H1 (cell line): ENCODE measurements at regions not wholly inside any gene's neighbourhood (a gene's known extent, or its start where the extent isn't known, plus 50 kb on each side); places are given as distances from the start of the nearest gene placed in this dataset.

ENCODE experiments used
- CTCF ChIA-PET: fragments of 300-600 bp; sonication (Branson Sonifier 250); formaldehyde crosslinking; loops from one replicate; lab custom pipeline; 2021; ENCODE audit not compliant: partially characterized antibody; lab: Charles Lee
- POLR2A ChIA-PET: fragments of 300-600 bp; sonication (Branson Sonifier 250); formaldehyde crosslinking; loops from one replicate; lab custom pipeline; 2021; ENCODE audit warnings: inconsistent platforms; ENCODE audit not compliant: partially characterized antibody; lab: Charles Lee
- DNase-seq, 2 experiments: peaks; one replicate each; pipeline versions ENCODE4 v3.0.0 to v3.0.0-alpha.2; 2010 to 2022; ENCODE audit warnings: low spot score in 2 of 2, low read depth in 1 of 2, mixed read lengths in 1 of 2
- FAIRE-seq: peaks from 2 replicates; lab custom pipeline; 2011; peaks lifted over from hg19 to GRCh38; lab: Jason Lieb, UNC
- H2AFZ ChIP-seq: 2 replicates; pipeline ENCODE4 v1.8.1; 2012; ENCODE audit warnings: low read length, inconsistent platforms
- H2AK5ac ChIP-seq: 2 replicates; pipeline ENCODE4 v1.6.1; 2013; ENCODE audit warnings: low read depth, low read length
- H2BK120ac ChIP-seq: replicated peaks from 2 replicates; pipeline ENCODE3; 2013; ENCODE audit warnings: low read depth, low read length, inconsistent platforms
- H2BK12ac ChIP-seq: 2 replicates; pipeline ENCODE4 v1.6.1; 2013; ENCODE audit warnings: low read depth, low read length
- H2BK15ac ChIP-seq: 2 replicates; pipeline ENCODE4 v1.6.1; 2013; ENCODE audit warnings: low read length
- H2BK20ac ChIP-seq: 2 replicates; pipeline ENCODE4 v1.6.1; 2013; ENCODE audit warnings: low read length
- H2BK5ac ChIP-seq: 2 replicates; pipeline ENCODE4 v1.6.1; 2013; ENCODE audit warnings: low read depth, low read length
- H3K14ac ChIP-seq: 2 replicates; pipeline ENCODE4 v1.6.1; 2013; ENCODE audit warnings: inconsistent platforms; ENCODE audit not compliant: insufficient read length
- H3K18ac ChIP-seq: 2 replicates; pipeline ENCODE4 v1.6.1; 2013; ENCODE audit warnings: low read length; ENCODE audit errors: extremely low read depth
- H3K23ac ChIP-seq: 2 replicates; pipeline ENCODE4 v1.6.1; 2013; ENCODE audit warnings: inconsistent platforms; ENCODE audit not compliant: insufficient read length
- H3K23me2 ChIP-seq: 2 replicates; pipeline ENCODE4 v1.6.1; 2013; ENCODE audit warnings: low read depth, low read length
- H3K27ac ChIP-seq: 2 replicates; pipeline ENCODE4 v1.6.1; 2011; ENCODE audit warnings: low read depth, low read length, inconsistent platforms
- H3K27me3 ChIP-seq, 4 experiments: replicated peaks in 1 of 4; 1 replicate in 1 of 4; 2 replicates in 3 of 4; pipeline versions ENCODE4 v1.6.1 to v1.8.1; 2011 to 2013; ENCODE audit warnings: low read length in 3 of 4, mild to moderate bottlenecking in 3 of 4, inconsistent platforms in 2 of 4, mixed read lengths in 2 of 4, moderate library complexity in 1 of 4; ENCODE audit not compliant: control insufficient read depth in 3 of 4, insufficient read depth in 3 of 4; ENCODE audit errors: extremely low read depth in 1 of 4
- H3K36me3 ChIP-seq, 4 experiments: 2 replicates each; pipeline versions ENCODE4 v1.6.1 to v1.8.1; 2011 to 2013; ENCODE audit warnings: mild to moderate bottlenecking in 4 of 4, low read length in 3 of 4, moderate library complexity in 2 of 4, control low read depth in 1 of 4, inconsistent platforms in 1 of 4; ENCODE audit not compliant: insufficient read depth in 4 of 4, control insufficient read depth in 2 of 4
- H3K4ac ChIP-seq: replicated peaks from 2 replicates; pipeline ENCODE3; 2013; ENCODE audit warnings: low read length, low read depth, mixed read lengths, inconsistent platforms; ENCODE audit not compliant: insufficient read length
- H3K4me1 ChIP-seq, 4 experiments: replicated peaks in 1 of 4; 1 replicate in 1 of 4; 2 replicates in 3 of 4; pipeline versions ENCODE4 v1.6.1 to v1.8.1; 2011 to 2013; ENCODE audit warnings: low read length in 3 of 4, inconsistent platforms in 2 of 4, mixed read lengths in 1 of 4; ENCODE audit not compliant: insufficient read depth in 4 of 4, control insufficient read depth in 3 of 4
- H3K4me2 ChIP-seq, 2 experiments: 2 replicates each; pipeline versions ENCODE4 v1.6.1 to v1.8.1; 2011 to 2013; ENCODE audit warnings: low read depth in 2 of 2, low read length in 2 of 2, control low read depth in 1 of 2, inconsistent platforms in 1 of 2, mild to moderate bottlenecking in 1 of 2; ENCODE audit not compliant: insufficient read depth in 1 of 2
- H3K4me3 ChIP-seq, 4 experiments: fragments of 200-600, 300-600 bp in 1 of 4; sonication (generic), shearing (Covaris generic), sonication (Bioruptor Twin) in 1 of 4; 2 replicates each; pipeline versions ENCODE4 v1.5.1 to v1.8.1; 2011 to 2016; ENCODE audit warnings: low read length in 4 of 4, low read depth in 3 of 4, control low read depth in 2 of 4, inconsistent platforms in 2 of 4, mild to moderate bottlenecking in 2 of 4, mixed read lengths in 1 of 4, moderate library complexity in 1 of 4; ENCODE audit not compliant: insufficient read depth in 2 of 4; ENCODE audit errors: extremely low read depth in 1 of 4
- H3K56ac ChIP-seq: replicated peaks from 2 replicates; pipeline ENCODE3; 2013; ENCODE audit warnings: low read depth, mild to moderate bottlenecking, mixed read lengths, low read length, inconsistent platforms; ENCODE audit not compliant: insufficient read length
- H3K79me1 ChIP-seq: 2 replicates; pipeline ENCODE4 v1.6.1; 2013; ENCODE audit warnings: low read depth, low read length, control low read depth
- H3K79me2 ChIP-seq, 2 experiments: 2 replicates each; pipeline versions ENCODE4 v1.6.1 to v1.8.1; 2012 to 2013; ENCODE audit warnings: low read length in 2 of 2, mild to moderate bottlenecking in 2 of 2, inconsistent platforms in 1 of 2; ENCODE audit not compliant: insufficient read depth in 2 of 2, control insufficient read depth in 1 of 2
- H3K9ac ChIP-seq, 4 experiments: replicated peaks in 1 of 4; 1 replicate in 1 of 4; 2 replicates in 3 of 4; pipeline versions ENCODE4 v1.6.1 to v1.8.1; 2011 to 2013; ENCODE audit warnings: low read depth in 3 of 4, low read length in 3 of 4, control low read depth in 2 of 4, mild to moderate bottlenecking in 2 of 4, moderate library complexity in 2 of 4, inconsistent platforms in 1 of 4; ENCODE audit errors: extremely low read depth in 1 of 4
- H3K9me3 ChIP-seq, 2 experiments: 2 replicates each; pipeline versions ENCODE4 v1.6.1 to v1.8.1; 2012 to 2013; ENCODE audit warnings: mild to moderate bottlenecking in 2 of 2, moderate library complexity in 2 of 2, control low read depth in 1 of 2, inconsistent platforms in 1 of 2, low read depth in 1 of 2, low read length in 1 of 2, mixed read lengths in 1 of 2; ENCODE audit not compliant: insufficient read depth in 2 of 2
- H4K20me1 ChIP-seq, 2 experiments: replicated peaks in 1 of 2; 2 replicates each; pipeline versions ENCODE3 to v1.8.1; 2011 to 2013; ENCODE audit warnings: inconsistent platforms in 2 of 2, low read length in 2 of 2, mild to moderate bottlenecking in 1 of 2; ENCODE audit not compliant: insufficient read depth in 2 of 2, control insufficient read depth in 1 of 2
- H4K5ac ChIP-seq: 2 replicates; pipeline ENCODE4 v1.6.1; 2013; ENCODE audit warnings: low read length, low read depth, mixed read lengths, inconsistent platforms; ENCODE audit not compliant: insufficient read length
- H4K8ac ChIP-seq: 2 replicates; pipeline ENCODE4 v1.8.0; 2013; ENCODE audit warnings: mild to moderate bottlenecking, moderate library complexity, low read length, inconsistent platforms; ENCODE audit not compliant: insufficient read depth; ENCODE audit errors: extremely low read depth
- H4K91ac ChIP-seq: replicated peaks from 2 replicates; pipeline ENCODE3; 2013; ENCODE audit warnings: low read length, mixed read lengths, inconsistent platforms; ENCODE audit not compliant: insufficient read length
- EZH2 ChIP-seq: fragments of 200-600 bp; sonication (generic); IDR thresholded peaks from 2 replicates; pipeline ENCODE4 v1.7.1; 2012; ENCODE audit warnings: low read depth, mild to moderate bottlenecking, moderate library complexity, low read length, inconsistent platforms; ENCODE audit not compliant: severe bottlenecking
- SIX5 ChIP-seq: IDR thresholded peaks from 2 replicates; pipeline ENCODE4 v1.6.1; 2011; ENCODE audit warnings: mild to moderate bottlenecking, low read depth, low read length

GRCh38 chr2:198236338-198236737, 431.9 kb downstream of the PLCL1 start:
- FAIRE-seq (no peak), DNase-seq (no peak)
- no peak overlapping the region for H2AFZ ChIP-seq
- H3K4ac ChIP-seq, result no peak overlapping the region
- H3K4me2 ChIP-seq, result no peak overlapping the region
- H3K9ac ChIP-seq, result no peak overlapping the region
- no peak overlapping the region for H4K91ac ChIP-seq
- H2BK120ac ChIP-seq, result no peak overlapping the region
- no peak overlapping the region for H3K4me3 ChIP-seq
- H4K20me1 ChIP-seq, result no peaks in the 10 kb centered on the region
- no peak overlapping the region for H3K14ac ChIP-seq
- no peaks in the 10 kb centered on the region for H3K79me2 ChIP-seq
- H3K27ac ChIP-seq, result no peak overlapping the region
- H3K36me3 ChIP-seq, result no peaks in the 10 kb centered on the region
- H3K56ac ChIP-seq, result no peak overlapping the region
- CTCF ChIA-PET, result no interaction called here
- POLR2A ChIA-PET, result no interaction called here
- no peak overlapping the region for H2AK5ac ChIP-seq
- H3K23ac ChIP-seq, result no peak overlapping the region
- no peaks in the 10 kb centered on the region for H3K9me3 ChIP-seq
- H2BK15ac ChIP-seq, result no peak overlapping the region
- H3K79me1 ChIP-seq, result no peaks in the 10 kb centered on the region
- no peak overlapping the region for H4K8ac ChIP-seq
- no peak overlapping the region for H2BK20ac ChIP-seq
- H4K5ac ChIP-seq, result no peak overlapping the region
- TF ChIP-seq EZH2 (no peak), SIX5 (no peak)
- H3K4me1 ChIP-seq, result no peaks in the 10 kb centered on the region
- no peak overlapping the region for H3K18ac ChIP-seq
- H3K23me2 ChIP-seq, result no peaks in the 10 kb centered on the region
- no peak overlapping the region for H2BK5ac ChIP-seq
- H3K27me3 ChIP-seq, result no peaks in the 10 kb centered on the region
- H2BK12ac ChIP-seq, result no peak overlapping the region
